BE2C (cell line): ENCODE measurements at regions not wholly inside any gene's neighbourhood (a gene's known extent, or its start where the extent isn't known, plus 50 kb on each side); places are given as distances from the start of the nearest gene placed in this dataset.

Source experiments
- DNase-seq: peaks from one replicate; pipeline ENCODE4 v3.0.0-alpha.2; 2020
- H3K27me3 ChIP-seq: fragments of 250-450 bp; sonication (Bioruptor Pico); 2 replicates; pipeline ENCODE4 v1.5.1; 2020; ENCODE audit warnings: mild to moderate bottlenecking
- H3K36me3 ChIP-seq: fragments of 250-450 bp; sonication (Bioruptor Pico); 2 replicates; pipeline ENCODE4 v1.5.1; 2020; ENCODE audit warnings: mild to moderate bottlenecking
- H3K4me1 ChIP-seq: fragments of 250-450 bp; sonication (Bioruptor Pico); 2 replicates; pipeline ENCODE4 v1.5.1; 2020
- H3K4me3 ChIP-seq: 2 replicates; pipeline ENCODE4 v1.5.1; 2011; ENCODE audit warnings: low read depth, low read length
- H3K9me3 ChIP-seq: fragments of 250-450 bp; sonication (Bioruptor Pico); 2 replicates; pipeline ENCODE4 v1.5.1; 2020
- CTCF ChIP-seq: IDR thresholded peaks from 2 replicates; pipeline ENCODE4 v1.5.1; 2012; ENCODE audit warnings: mild to moderate bottlenecking, low read depth, low read length

- Histone ChIP-seq H3K36me3 (no peaks in the 10 kb centered on the region), H3K4me3 (no peak overlapping the region), H3K27me3 (no peaks in the 10 kb centered on the region), H3K9me3 (no peaks in the 10 kb centered on the region; the same call in 1 of the 2 replicates), H3K4me1 (no peaks in the 10 kb centered on the region)
- DNase-seq: no peak
- no peak for TF ChIP-seq CTCF
Observed at GRCh38 chr7:128145191-128145590, 95.9 kb upstream of the LEP start.

GRCh38 chr7:128146052-128146451 is 95.0 kb upstream of the LEP start:
- Histone ChIP-seq H3K9me3 (no peaks in the 10 kb centered on the region), H3K4me3 (no peak overlapping the region), H3K27me3 (no peaks in the 10 kb centered on the region; the same call in 1 of the 2 replicates), H3K4me1 (no peaks in the 10 kb centered on the region), H3K36me3 (no peaks in the 10 kb centered on the region)
- no peak for DNase-seq
- TF ChIP-seq CTCF: no peak

GRCh38 chr7:128148676-128149075 is 92.4 kb upstream of the LEP start:
- no peak for DNase-seq

GRCh38 chr7:128150223-128150865 is 90.7 kb upstream of the LEP start:
- no peak for DNase-seq
- Histone ChIP-seq H3K4me1 (no peaks in the 10 kb centered on the region), H3K36me3 (no peaks in the 10 kb centered on the region), H3K9me3 (no peaks in the 10 kb centered on the region), H3K4me3 (no peak overlapping the region), H3K27me3 (no peaks in the 10 kb centered on the region; the same call in 1 of the 2 replicates)
- TF ChIP-seq CTCF: no peak

More at GRCh38 chr7:128148676-128149075, 92.4 kb upstream of the LEP start:
- Histone ChIP-seq H3K9me3 (no peaks in the 10 kb centered on the region), H3K4me1 (no peaks in the 10 kb centered on the region), H3K4me3 (no peak overlapping the region), H3K27me3 (no peaks in the 10 kb centered on the region; the same call in 1 of the 2 replicates), H3K36me3 (no peaks in the 10 kb centered on the region)
- no peak for TF ChIP-seq CTCF

- Histone ChIP-seq H3K4me1 (no peaks in the 10 kb centered on the region), H3K27me3 (no peaks in the 10 kb centered on the region; the same call in 1 of the 2 replicates), H3K4me3 (no peak overlapping the region), H3K36me3 (no peaks in the 10 kb centered on the region), H3K9me3 (no peaks in the 10 kb centered on the region)
- no peak for DNase-seq
- TF ChIP-seq CTCF: no peak
Observed at GRCh38 chr7:128151635-128152034, 89.4 kb upstream of the LEP start.

GRCh38 chr7:128152721-128153120 is 88.4 kb upstream of the LEP start:
- Histone ChIP-seq H3K27me3 (no peaks in the 10 kb centered on the region; the same call in 1 of the 2 replicates), H3K9me3 (no peaks in the 10 kb centered on the region), H3K4me1 (no peaks in the 10 kb centered on the region), H3K4me3 (no peak overlapping the region), H3K36me3 (no peaks in the 10 kb centered on the region)
- no peak for DNase-seq
- TF ChIP-seq CTCF: no peak
